Endodermal cell (in vitro differentiated cells): ENCODE measurements at regions not wholly inside any gene's neighbourhood (a gene's known extent, or its start where the extent isn't known, plus 50 kb on each side); places are given as distances from the start of the nearest gene placed in this dataset.

Source experiments
- DNase-seq: peaks from one replicate; pipeline ENCODE4 v3.0.0-alpha.2; 2017
- H3K27ac ChIP-seq: 2 replicates; pipeline ENCODE4 v1.5.1; 2013; ENCODE audit warnings: mild to moderate bottlenecking, low read depth, low read length, moderate library complexity
- H3K27me3 ChIP-seq: 2 replicates; pipeline ENCODE4 v1.6.1; 2013; ENCODE audit warnings: mild to moderate bottlenecking, low read length, moderate library complexity; ENCODE audit not compliant: insufficient read depth, control insufficient read depth, poor library complexity, severe bottlenecking
- H3K36me3 ChIP-seq: 2 replicates; pipeline ENCODE4 v1.7.0; 2013; ENCODE audit warnings: mild to moderate bottlenecking, low read length, moderate library complexity; ENCODE audit not compliant: control insufficient read depth, insufficient read depth
- H3K4me1 ChIP-seq: one replicate; pipeline ENCODE4 v1.7.0; 2013; ENCODE audit warnings: low read length; ENCODE audit not compliant: control insufficient read depth, insufficient read depth
- H3K4me3 ChIP-seq: 2 replicates; pipeline ENCODE4 v1.5.1; 2013; ENCODE audit warnings: mild to moderate bottlenecking, low read length, moderate library complexity
- H3K9ac ChIP-seq: 2 replicates; pipeline ENCODE4 v1.6.1; 2013; ENCODE audit warnings: mild to moderate bottlenecking, low read length, moderate library complexity; ENCODE audit not compliant: poor library complexity, severe bottlenecking; ENCODE audit errors: extremely low read depth
- H3K9me3 ChIP-seq: 2 replicates; pipeline ENCODE4 v1.6.1; 2013; ENCODE audit warnings: mild to moderate bottlenecking, low read length, moderate library complexity; ENCODE audit not compliant: control insufficient read depth
- H3K27ac Mint-ChIP-seq: 2 replicates; pipeline ENCODE4 v1.8.0; 2020; ENCODE audit warnings: mixed read lengths
- H3K27me3 Mint-ChIP-seq: 2 replicates; pipeline ENCODE4 v1.8.0; 2021; ENCODE audit warnings: mild to moderate bottlenecking, mixed read lengths; ENCODE audit not compliant: insufficient read depth
- H3K36me3 Mint-ChIP-seq: 2 replicates; pipeline ENCODE4 v1.8.0; 2020; ENCODE audit warnings: low read depth, mixed read lengths
- H3K4me1 Mint-ChIP-seq: 2 replicates; pipeline ENCODE4 v1.8.0; 2020; ENCODE audit warnings: mixed read lengths
- H3K4me3 Mint-ChIP-seq: 2 replicates; pipeline ENCODE4 v1.8.0; 2020; ENCODE audit warnings: mild to moderate bottlenecking, moderate library complexity, mixed read lengths
- H3K9me3 Mint-ChIP-seq: 2 replicates; pipeline ENCODE4 v1.8.0; 2020; ENCODE audit warnings: mild to moderate bottlenecking, mixed read lengths
- WGBS, 2 experiments: methylation state at CpG; one replicate each; pipeline versions ENCODE4 v1.1.5 to v1.1.7; 2013; ENCODE audit warnings: missing lambda C conversion rate in 2 of 2, mixed read lengths in 1 of 2; ENCODE audit not compliant: insufficient coverage in 1 of 2, insufficient read length in 1 of 2; 5-methylcytosine and 5-hydroxymethylcytosine counted together
- TF ChIP-seq, protein P1 (sequence below): fragments of 200-600 bp; sonication (generic); conservative IDR thresholded peaks from 2 replicates; pipeline ENCODE4 v1.5.0; 2021; ENCODE audit warnings: antibody characterized with exemption, mild to moderate bottlenecking

DNA sequence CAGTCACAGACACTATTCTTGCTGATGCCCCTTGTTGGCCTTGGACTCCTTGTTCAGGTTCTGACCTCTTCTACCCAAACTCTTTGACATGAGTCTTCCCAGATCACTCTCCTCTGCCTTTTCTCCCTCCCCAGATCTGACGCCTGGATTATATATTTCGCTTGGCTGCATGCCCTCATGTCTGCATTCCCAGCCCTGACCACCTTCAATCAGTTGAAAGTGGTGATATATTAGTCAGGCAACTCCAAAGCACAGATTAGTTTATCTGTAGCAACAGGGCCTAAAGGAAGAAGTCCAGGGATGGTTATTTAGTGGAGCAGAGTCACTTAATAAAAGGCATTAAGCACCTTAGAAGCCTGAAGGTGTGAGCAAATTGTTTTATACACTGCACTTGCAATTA, 110.0 kb upstream of the GUCA2B start:
- no peaks in the 10 kb centered on the region for H3K36me3 ChIP-seq
- no peak overlapping the region for H3K4me3 ChIP-seq
- 92% methylated on average over 2 of the region's 2 CpGs; no CpG with 5 or more reads in 1 of the 2 experiments for WGBS, 2 experiments
- Mint-ChIP-seq H3K36me3 (no peaks in the 10 kb centered on the region), H3K9me3 (no peaks in the 10 kb centered on the region), H3K4me3 (no peak overlapping the region), H3K4me1 (no peaks in the 10 kb centered on the region), H3K27ac (no peak overlapping the region), H3K27me3 (peaks cover 3% of the 10 kb centered on the region)
- H3K9me3 ChIP-seq: no peaks in the 10 kb centered on the region
- DNase-seq: no peak
- TF ChIP-seq, protein P1, sequence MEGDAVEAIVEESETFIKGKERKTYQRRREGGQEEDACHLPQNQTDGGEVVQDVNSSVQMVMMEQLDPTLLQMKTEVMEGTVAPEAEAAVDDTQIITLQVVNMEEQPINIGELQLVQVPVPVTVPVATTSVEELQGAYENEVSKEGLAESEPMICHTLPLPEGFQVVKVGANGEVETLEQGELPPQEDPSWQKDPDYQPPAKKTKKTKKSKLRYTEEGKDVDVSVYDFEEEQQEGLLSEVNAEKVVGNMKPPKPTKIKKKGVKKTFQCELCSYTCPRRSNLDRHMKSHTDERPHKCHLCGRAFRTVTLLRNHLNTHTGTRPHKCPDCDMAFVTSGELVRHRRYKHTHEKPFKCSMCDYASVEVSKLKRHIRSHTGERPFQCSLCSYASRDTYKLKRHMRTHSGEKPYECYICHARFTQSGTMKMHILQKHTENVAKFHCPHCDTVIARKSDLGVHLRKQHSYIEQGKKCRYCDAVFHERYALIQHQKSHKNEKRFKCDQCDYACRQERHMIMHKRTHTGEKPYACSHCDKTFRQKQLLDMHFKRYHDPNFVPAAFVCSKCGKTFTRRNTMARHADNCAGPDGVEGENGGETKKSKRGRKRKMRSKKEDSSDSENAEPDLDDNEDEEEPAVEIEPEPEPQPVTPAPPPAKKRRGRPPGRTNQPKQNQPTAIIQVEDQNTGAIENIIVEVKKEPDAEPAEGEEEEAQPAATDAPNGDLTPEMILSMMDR: no peak
- H3K4me1 ChIP-seq: no peaks in the 10 kb centered on the region
- no peak overlapping the region for H3K27ac ChIP-seq
- H3K9ac ChIP-seq: no peak overlapping the region
- peaks cover 18% of the 10 kb centered on the region for H3K27me3 ChIP-seq

DNA sequence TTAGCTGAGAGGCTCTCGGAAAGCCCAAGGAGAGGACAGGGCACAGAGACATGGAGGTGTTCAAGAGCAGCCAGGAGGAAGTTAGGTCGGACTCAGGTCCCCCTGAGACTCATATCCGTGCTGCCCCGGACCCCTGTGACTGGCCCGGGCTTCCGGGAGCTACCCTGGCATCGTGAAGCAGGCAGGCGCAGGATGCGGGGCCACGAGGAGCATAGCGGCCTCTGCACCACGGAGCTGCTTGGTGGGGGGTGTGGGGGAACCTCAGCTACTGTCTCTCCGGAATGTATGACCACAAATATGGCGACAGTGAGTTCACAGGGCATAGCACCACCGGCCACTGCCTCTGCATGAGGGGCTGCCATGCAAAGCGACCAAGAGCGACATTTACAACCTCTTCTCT, 112.2 kb upstream of the GUCA2B start:
- peaks cover 11% of the 10 kb centered on the region for H3K27me3 Mint-ChIP-seq
- Histone ChIP-seq H3K4me3 (no peak overlapping the region), H3K27ac (no peak overlapping the region), H3K9ac (no peak overlapping the region), H3K36me3 (no peaks in the 10 kb centered on the region), H3K4me1 (no peaks in the 10 kb centered on the region), H3K9me3 (no peaks in the 10 kb centered on the region), H3K27me3 (peaks cover 36% of the 10 kb centered on the region)
- H3K9me3 Mint-ChIP-seq: no peaks in the 10 kb centered on the region
- no peak overlapping the region for H3K4me3 Mint-ChIP-seq
- no peaks in the 10 kb centered on the region for H3K4me1 Mint-ChIP-seq
- no peak overlapping the region for H3K27ac Mint-ChIP-seq
- no peak for DNase-seq
- TF ChIP-seq, protein P1: no peak
- no peaks in the 10 kb centered on the region for H3K36me3 Mint-ChIP-seq
- 93 to 96% methylated on average over 11 to 17 of the region's 17 CpGs for WGBS, 2 experiments

DNA sequence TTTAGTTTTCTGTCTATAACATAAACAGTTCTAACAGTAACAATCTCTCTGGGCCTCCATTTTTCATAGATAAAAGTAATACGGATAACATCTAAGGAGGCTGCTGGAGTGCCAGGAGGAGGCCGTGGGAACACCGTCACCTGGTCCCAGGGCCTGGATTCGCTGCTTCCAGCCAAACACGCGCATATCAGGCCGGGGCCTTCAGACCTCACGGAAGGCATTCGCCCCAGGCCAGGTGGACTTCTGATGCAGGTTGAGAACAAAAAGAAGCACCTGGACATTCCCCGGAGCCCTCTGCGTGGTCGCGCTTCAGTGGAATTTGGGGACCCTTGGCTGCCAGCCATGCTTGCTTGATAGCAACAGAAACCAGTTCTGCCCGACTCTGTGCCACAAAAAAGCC, 113.1 kb upstream of the GUCA2B start:
- no peak for DNase-seq
- Mint-ChIP-seq H3K27me3 (peaks cover 11% of the 10 kb centered on the region), H3K4me1 (no peaks in the 10 kb centered on the region), H3K4me3 (no peak overlapping the region), H3K27ac (no peak overlapping the region), H3K36me3 (no peaks in the 10 kb centered on the region), H3K9me3 (no peaks in the 10 kb centered on the region)
- no peaks in the 10 kb centered on the region for H3K36me3 ChIP-seq
- no peaks in the 10 kb centered on the region for H3K9me3 ChIP-seq
- H3K9ac ChIP-seq: no peak overlapping the region
- H3K27me3 ChIP-seq: peaks cover 36% of the 10 kb centered on the region
- TF ChIP-seq, protein P1: no peak
- H3K4me1 ChIP-seq: no peaks in the 10 kb centered on the region
- 92 to 98% methylated on average over 9 to 14 of the region's 14 CpGs for WGBS, 2 experiments
- H3K27ac ChIP-seq: no peak overlapping the region
- H3K4me3 ChIP-seq: no peak overlapping the region
